Stimulated activated CD4-positive, alpha-beta T cell treated with anti-CD3 and anti-CD28 coated beads, Interleukin-12 subunit alpha, Interleukin-12 subunit beta, amount 100 ng/mL, for 4 hours (primary cell): ENCODE measurements at regions not wholly inside any gene's neighbourhood (a gene's known extent, or its start where the extent isn't known, plus 50 kb on each side); places are given as distances from the start of the nearest gene placed in this dataset.
A peak's percentile ranks its signal among the peaks of the same experiment; 100 is the strongest.
"Not testable (repeated sequence)": the region's sequence is repeated elsewhere in the genome, so short reads cannot be mapped to it uniquely, and the experiment has no call there.

Experiments used
- DNase-seq: peaks from one replicate; pipeline ENCODE4 v3.0.0-alpha.2; 2020

DNA sequence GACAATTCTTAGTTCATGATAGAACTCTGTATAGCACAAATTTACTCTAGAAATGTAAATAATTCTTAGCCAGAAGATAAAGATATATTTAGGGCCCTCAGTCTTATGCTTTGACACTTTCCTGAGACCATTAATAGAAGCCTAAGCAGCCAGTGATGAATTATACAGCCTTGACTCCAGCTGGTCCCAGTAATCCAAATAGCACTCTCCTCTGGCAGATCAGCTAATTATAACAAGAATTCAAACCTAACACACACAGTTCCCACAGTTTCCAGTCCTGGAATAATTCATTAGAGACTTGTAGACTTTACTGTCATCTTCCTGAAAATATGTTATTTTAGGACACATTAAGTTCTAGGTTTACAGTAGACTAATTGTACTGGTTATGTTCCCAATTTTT lies 50.4 kb downstream of the SHOC1 start:
- DNase-seq = no peak

DNA sequence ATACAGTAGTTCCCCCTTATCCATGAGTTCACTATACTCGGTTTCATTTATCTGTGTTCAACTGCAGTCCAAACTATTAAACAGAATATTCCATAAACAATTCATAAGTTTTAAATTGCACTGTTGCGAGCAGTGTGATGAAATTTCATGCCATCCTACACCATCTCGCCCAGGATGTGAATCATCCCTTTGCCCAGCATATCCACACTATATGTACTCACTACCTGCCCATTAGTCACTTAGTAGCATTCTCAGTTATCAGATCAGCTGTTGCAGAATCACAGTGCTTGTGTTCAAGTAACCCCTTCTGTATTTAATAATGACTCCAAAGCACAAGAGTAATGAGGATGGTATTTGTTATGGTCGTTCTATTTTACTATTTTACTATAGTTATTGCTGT lies 51.5 kb downstream of the SHOC1 start:
- DNase-seq = peak; percentile 1

DNA sequence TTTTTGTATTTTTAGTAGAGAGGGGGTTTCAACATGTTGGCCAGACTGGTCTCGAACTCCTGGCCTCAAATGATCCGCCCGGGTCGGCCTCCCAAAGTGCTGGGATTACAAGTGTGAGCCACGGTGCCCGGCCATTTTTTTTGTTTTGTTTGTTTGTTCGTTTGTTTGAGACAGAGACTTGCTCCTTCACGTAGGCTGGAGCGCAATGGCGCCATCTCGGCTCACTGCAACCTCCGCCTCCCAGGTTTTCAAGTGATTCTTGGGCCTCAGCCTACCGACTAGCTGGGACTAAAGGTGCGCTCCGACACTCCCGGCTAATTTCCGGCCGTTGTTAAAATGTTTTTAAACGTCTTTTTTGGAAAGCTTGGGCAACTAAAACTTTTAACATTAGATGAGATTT lies 54.0 kb downstream of the SHOC1 start:
- DNase-seq = no peak

DNA sequence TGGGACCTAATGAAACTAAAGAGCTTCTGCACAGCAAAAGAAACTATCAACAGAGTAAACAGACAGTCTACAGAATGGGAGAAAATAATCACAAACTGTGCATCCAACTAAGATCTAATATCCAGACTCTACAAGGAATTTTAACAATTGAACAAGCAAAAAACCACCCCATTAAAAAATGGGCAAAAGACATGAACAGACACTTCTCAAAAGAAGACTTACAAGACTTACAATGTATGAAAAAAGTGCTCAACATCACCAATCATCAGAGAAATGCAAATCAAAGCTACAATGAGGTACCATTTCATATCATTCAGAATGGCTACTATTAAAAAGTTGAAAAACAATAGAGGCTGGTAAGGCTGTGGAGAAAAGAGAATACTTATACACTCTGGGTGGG lies 58.0 kb downstream of the SHOC1 start:
- no peak for DNase-seq

DNA sequence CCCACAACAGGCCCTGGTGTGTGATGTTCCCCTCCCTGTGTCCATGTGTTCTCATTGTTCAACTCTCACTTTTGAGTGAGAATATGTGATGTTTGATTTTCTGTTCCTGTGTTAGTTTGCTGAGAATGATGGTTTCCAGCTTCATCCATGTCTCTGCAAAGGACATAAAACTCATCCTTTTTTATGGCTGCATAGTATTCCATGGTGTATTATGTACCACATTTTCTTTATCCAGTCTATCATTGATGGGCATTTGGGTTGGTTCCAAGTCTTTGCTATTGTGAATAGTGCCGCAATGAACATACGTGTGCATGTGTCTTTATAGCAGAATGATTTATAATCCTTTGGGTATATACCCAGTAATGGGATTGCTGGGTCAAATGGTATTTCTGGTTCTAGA lies 59.4 kb downstream of the SHOC1 start:
- not testable (repeated sequence) for DNase-seq

DNA sequence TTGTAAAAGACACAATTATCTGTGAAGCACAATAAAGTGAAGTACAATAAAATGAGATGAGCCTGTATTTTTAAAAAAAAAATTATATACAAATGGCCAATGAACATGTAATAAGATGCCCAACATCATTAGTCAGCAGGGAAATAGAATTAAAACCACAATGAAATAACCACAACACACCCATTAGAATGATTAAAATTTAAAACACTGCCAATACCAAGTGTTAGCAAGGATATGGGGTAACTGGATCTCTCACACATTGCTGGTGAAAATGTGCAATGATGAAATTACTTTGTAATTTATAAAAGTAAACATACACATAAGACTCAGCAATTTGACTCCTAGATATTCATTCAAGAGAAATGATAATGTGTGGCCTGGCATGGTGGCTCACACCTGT lies 62.8 kb downstream of the SHOC1 start:
- DNase-seq = no peak

DNA sequence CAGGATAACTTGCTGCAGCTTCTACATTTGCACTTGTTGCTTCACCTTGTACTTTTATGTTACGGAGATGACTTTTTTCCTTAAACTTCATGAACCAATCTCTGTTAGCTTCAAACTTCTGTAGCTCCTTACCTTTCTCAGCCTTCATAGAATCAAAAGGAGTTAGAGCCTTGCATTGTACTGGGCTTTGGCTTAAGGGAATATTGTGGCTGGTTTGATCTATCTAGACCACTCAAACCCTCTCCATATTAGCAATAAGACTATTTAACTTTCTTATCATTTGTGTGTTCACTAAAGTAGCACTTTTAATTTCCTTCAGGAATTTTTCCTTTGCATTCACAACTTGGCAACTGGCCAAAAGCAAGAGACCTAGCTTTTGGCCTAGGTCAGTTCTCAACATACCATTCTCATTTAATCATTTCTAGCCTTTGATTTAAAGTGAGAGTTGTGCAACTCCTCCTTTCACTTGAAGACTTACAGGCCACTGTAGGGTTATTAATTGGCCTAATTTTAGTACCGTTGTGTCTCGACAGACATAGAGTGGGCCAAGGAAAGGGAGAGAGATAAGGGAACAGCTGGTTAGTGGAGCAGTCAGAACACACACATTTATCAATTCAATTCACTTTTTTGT lies 63.7 kb downstream of the SHOC1 start:
- no peak for DNase-seq

DNA sequence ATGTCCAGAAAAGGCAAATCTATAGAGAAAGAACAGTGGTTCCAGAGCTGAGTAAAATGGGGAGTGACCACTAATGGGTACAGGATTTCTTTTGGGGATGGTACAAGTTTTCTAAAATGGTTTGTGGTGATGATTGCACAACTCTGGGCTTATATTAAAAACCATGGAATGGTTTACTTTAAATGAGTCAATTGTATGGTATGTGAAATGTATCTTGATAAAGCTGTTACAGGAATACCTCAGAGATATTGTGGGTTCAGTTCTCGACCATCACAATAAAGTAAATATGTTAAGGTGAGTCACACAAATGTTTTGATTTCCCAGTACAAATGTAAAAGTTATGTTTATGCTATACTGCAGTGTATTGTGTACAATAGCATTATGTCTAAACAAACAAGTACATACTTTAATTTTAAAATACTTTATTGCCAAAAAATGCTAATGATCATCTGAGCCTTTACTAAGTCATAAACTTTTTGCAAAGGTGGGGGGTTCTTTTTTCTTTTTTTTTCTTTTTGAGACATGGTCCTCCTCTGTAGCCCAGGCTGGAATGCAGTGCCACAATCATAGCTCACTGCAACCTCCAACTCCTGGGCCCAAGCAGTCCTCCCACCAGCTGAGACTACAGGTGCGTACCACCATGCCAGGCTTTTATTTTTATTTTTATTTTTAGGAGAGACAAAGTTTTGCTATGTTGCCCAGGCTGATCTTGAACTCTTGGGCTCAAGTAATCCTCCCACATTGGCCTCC lies 65.9 kb downstream of the SHOC1 start:
- DNase-seq = no peak

DNA sequence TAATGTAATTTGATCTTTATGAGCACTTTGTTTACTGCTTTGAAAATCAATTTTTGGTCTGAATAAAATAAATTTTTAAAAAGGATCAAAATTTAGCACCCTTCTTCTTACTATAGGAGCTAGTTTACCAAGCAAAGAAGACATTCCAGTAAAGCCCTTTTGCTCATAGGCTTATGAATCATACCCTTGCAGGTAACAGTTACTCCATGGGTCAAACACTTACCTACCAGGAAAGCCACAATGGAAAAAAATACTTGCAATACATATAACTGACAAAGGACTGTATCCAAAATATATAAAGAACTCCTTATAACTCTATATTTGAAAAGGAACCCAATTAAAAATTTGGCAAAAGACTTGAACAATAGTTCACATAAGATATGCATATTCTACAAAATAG lies 66.6 kb downstream of the SHOC1 start:
- no peak for DNase-seq

DNA sequence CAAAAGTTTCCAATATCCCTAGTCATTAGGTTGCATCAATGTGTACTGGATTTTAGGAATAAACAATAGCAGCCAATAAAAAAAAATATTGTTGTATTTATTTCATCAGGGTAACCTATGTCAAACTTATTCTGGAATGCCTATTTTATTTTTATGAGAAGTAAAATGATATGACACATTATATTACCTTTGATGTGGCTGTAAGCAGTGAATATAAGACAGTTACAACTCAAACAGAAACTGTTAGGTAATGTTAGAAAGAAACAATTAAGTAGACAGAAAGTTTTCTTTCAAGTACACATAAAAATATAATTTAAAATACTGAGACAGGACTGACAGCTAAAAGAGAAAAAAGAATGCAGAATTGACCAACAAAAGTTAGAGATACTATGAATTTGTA lies 65.5 kb downstream of the GNG10 start:
- no peak for DNase-seq

DNA sequence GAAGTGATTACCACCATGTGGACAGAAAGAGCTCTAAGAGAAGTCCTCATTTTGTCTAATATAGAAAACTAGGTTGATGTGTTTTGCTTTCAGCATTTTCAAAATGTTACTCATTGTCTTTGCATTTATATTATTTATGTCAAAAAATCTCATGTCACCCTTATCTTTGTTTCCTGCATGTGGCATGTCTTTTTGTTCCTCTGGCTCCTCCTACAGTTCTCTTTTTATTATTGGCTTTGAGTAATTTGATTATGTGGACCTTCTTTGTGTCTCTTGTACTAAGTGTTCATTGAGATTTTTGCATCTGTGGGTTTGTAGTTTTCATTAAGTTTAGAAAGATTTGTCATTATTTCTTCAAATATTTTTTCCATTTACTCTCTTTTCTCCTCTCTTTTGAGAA lies 58.8 kb downstream of the GNG10 start:
- no peak for DNase-seq
